OCI-LY3 (cell line): ENCODE measurements at regions not wholly inside any gene's neighbourhood (a gene's known extent, or its start where the extent isn't known, plus 50 kb on each side); places are given as distances from the start of the nearest gene placed in this dataset.

Experiments
- H2AFZ ChIP-seq: fragments of 200-600, 300-600 bp; shearing (Covaris generic); 2 replicates; pipeline ENCODE4 v1.6.0; 2014; ENCODE audit warnings: antibody characterized with exemption, low read depth, low read length
- H3K27ac ChIP-seq: fragments of 200-600, 300-600 bp; sonication (generic); 2 replicates; pipeline ENCODE4 v1.5.1; 2014; ENCODE audit warnings: mild to moderate bottlenecking, low read length, moderate library complexity, mixed read lengths
- H3K27me3 ChIP-seq: fragments of 200-600, 300-600 bp; sonication (generic); 2 replicates; pipeline ENCODE4 v1.6.1; 2014; ENCODE audit warnings: low read depth, low read length, mixed read lengths
- H3K36me3 ChIP-seq: fragments of 200-600, 300-600 bp; sonication (generic); replicated peaks from 2 replicates; pipeline ENCODE3; 2014; ENCODE audit warnings: low read depth, low read length, mixed read lengths
- H3K4me1 ChIP-seq: fragments of 300-600, 200-600 bp; sonication (generic); 2 replicates; pipeline ENCODE4 v1.6.1; 2014; ENCODE audit warnings: low read length, mixed read lengths
- H3K4me2 ChIP-seq: fragments of 200-600, 300-600 bp; sonication (generic); 2 replicates; pipeline ENCODE4 v1.6.1; 2014; ENCODE audit warnings: low read length, mixed read lengths
- H3K4me3 ChIP-seq: fragments of 300-600, 200-600 bp; sonication (generic); 2 replicates; pipeline ENCODE4 v1.5.1; 2014; ENCODE audit warnings: antibody characterized with exemption, mild to moderate bottlenecking, low read length, moderate library complexity
- H3K79me2 ChIP-seq: fragments of 300-600, 200-600 bp; shearing (Covaris generic); 2 replicates; pipeline ENCODE4 v1.6.1; 2014; ENCODE audit warnings: mild to moderate bottlenecking, low read length, mixed read lengths
- H3K9ac ChIP-seq: fragments of 300-600, 200-600 bp; shearing (Covaris generic); 2 replicates; pipeline ENCODE4 v1.6.0; 2014; ENCODE audit warnings: mild to moderate bottlenecking, low read length, moderate library complexity
- H3K9me3 ChIP-seq: fragments of 200-600, 300-600 bp; shearing (Covaris generic); 2 replicates; pipeline ENCODE4 v1.6.1; 2014; ENCODE audit warnings: low read length, mixed read lengths; ENCODE audit not compliant: insufficient read depth
- H4K20me1 ChIP-seq: fragments of 200-600, 300-600 bp; sonication (generic); 2 replicates; pipeline ENCODE4 v1.6.1; 2016; ENCODE audit warnings: low read length, mixed read lengths; ENCODE audit not compliant: insufficient read depth
- CTCF ChIP-seq: fragments of 200-600, 300-600 bp; sonication (generic); IDR thresholded peaks from 2 replicates; pipeline ENCODE4 v1.5.1; 2014; ENCODE audit warnings: antibody characterized with exemption, low read length, low read depth
- EZH2phosphoT487 ChIP-seq: fragments of 200-600 bp; shearing (Covaris generic); IDR thresholded peaks from 2 replicates; pipeline ENCODE4 v1.6.1; 2018; ENCODE audit warnings: antibody characterized with exemption, mixed run types, low read depth

- Histone ChIP-seq H3K36me3 (peaks cover 18% of the 10 kb centered on the region), H2AFZ (no peak overlapping the region), H3K27me3 (no peaks in the 10 kb centered on the region), H3K79me2 (no peaks in the 10 kb centered on the region), H3K4me1 (no peaks in the 10 kb centered on the region), H3K27ac (no peak overlapping the region), H3K4me3 (no peak overlapping the region), H3K9ac (no peak overlapping the region), H4K20me1 (no peaks in the 10 kb centered on the region), H3K9me3 (peaks cover 28% of the 10 kb centered on the region; the same call in 1 of the 2 replicates), H3K4me2 (no peak overlapping the region)
- TF ChIP-seq EZH2phosphoT487 (no peak), CTCF (peak; percentile 41)
Measured at GRCh38 chr4:175109933-175110332, 191.8 kb downstream of the ADAM29 start.

GRCh38 chr4:175125410-175126068, 207.4 kb downstream of the ADAM29 start:
- Histone ChIP-seq H3K4me2 (no peak overlapping the region), H3K4me1 (no peaks in the 10 kb centered on the region), H2AFZ (no peak overlapping the region), H4K20me1 (no peaks in the 10 kb centered on the region), H3K9me3 (peaks cover 31% of the 10 kb centered on the region; the same call in 1 of the 2 replicates), H3K27ac (no peak overlapping the region), H3K9ac (no peak overlapping the region), H3K36me3 (peaks cover 9% of the 10 kb centered on the region), H3K79me2 (no peaks in the 10 kb centered on the region), H3K27me3 (no peaks in the 10 kb centered on the region), H3K4me3 (no peak overlapping the region)
- TF ChIP-seq CTCF, result no peak
- TF ChIP-seq EZH2phosphoT487, result no peak

- H3K4me3 ChIP-seq, result no peak overlapping the region
- no peak overlapping the region for H3K27ac ChIP-seq
- no peaks in the 10 kb centered on the region for H3K27me3 ChIP-seq
- H3K9me3 ChIP-seq, result peaks cover 13% of the 10 kb centered on the region; the same call in 1 of the 2 replicates
- H3K9ac ChIP-seq, result no peak overlapping the region
- no peak overlapping the region for H2AFZ ChIP-seq
- TF ChIP-seq CTCF (no peak), EZH2phosphoT487 (no peak)
- no peaks in the 10 kb centered on the region for H3K4me1 ChIP-seq
- H3K36me3 ChIP-seq, result no peaks in the 10 kb centered on the region
- no peak overlapping the region for H3K4me2 ChIP-seq
- no peaks in the 10 kb centered on the region for H4K20me1 ChIP-seq
- no peaks in the 10 kb centered on the region for H3K79me2 ChIP-seq
Measured at GRCh38 chr4:175127314-175127713, 209.2 kb downstream of the ADAM29 start.

GRCh38 chr4:175129797-175130196, 211.6 kb downstream of the ADAM29 start:
- H3K79me2 ChIP-seq, result no peaks in the 10 kb centered on the region
- no peaks in the 10 kb centered on the region for H4K20me1 ChIP-seq
- H3K9me3 ChIP-seq, result no peaks in the 10 kb centered on the region
- H3K4me1 ChIP-seq, result no peaks in the 10 kb centered on the region
- H3K4me2 ChIP-seq, result no peak overlapping the region
- H3K4me3 ChIP-seq, result no peak overlapping the region
- no peak overlapping the region for H3K27ac ChIP-seq
- no peak overlapping the region for H2AFZ ChIP-seq
- no peaks in the 10 kb centered on the region for H3K27me3 ChIP-seq
- TF ChIP-seq CTCF (no peak), EZH2phosphoT487 (no peak)
- no peaks in the 10 kb centered on the region for H3K36me3 ChIP-seq
- H3K9ac ChIP-seq, result no peak overlapping the region
